SKM-1 treated with dmso at 0.1 percent for 144 hours (cell line): ENCODE measurements at regions not wholly inside any gene's neighbourhood (a gene's known extent, or its start where the extent isn't known, plus 50 kb on each side); places are given as distances from the start of the nearest gene placed in this dataset.
"Not testable (repeated sequence)": the region's sequence is repeated elsewhere in the genome, so short reads cannot be mapped to it uniquely, and the experiment has no call there.

Experiments used
- DNase-seq: peaks from one replicate; lab custom pipeline; 2025; ENCODE audit not compliant: unreplicated experiment; lab: John Stamatoyannopoulos, UW

GRCh38 chr14:45868377-45868776, 615.4 kb upstream of the MIS18BP1 start:
- no peak for DNase-seq

- no peak for DNase-seq
Measured at GRCh38 chr14:45867046-45867894, 614.3 kb upstream of the MIS18BP1 start.

GRCh38 chr14:45838597-45838996, 585.6 kb upstream of the MIS18BP1 start:
- no peak for DNase-seq

- DNase-seq: no peak
Measured at GRCh38 chr14:45819107-45819506, 566.1 kb upstream of the MIS18BP1 start.

- DNase-seq: no peak
Measured at GRCh38 chr14:45811155-45811554, 558.2 kb upstream of the MIS18BP1 start.

GRCh38 chr14:45810152-45810872, 557.3 kb upstream of the MIS18BP1 start:
- DNase-seq: no peak

- no peak for DNase-seq
Measured at GRCh38 chr14:45807178-45807899, 554.3 kb upstream of the MIS18BP1 start.

GRCh38 chr14:45799511-45799910, 546.5 kb upstream of the MIS18BP1 start:
- no peak for DNase-seq

GRCh38 chr14:45798659-45799058, 545.7 kb upstream of the MIS18BP1 start:
- DNase-seq: no peak

GRCh38 chr14:45796006-45796405, 543.0 kb upstream of the MIS18BP1 start:
- DNase-seq: not testable (repeated sequence)

GRCh38 chr14:45793081-45793480, 540.1 kb upstream of the MIS18BP1 start:
- no peak for DNase-seq

- DNase-seq: no peak
Measured at GRCh38 chr14:45790293-45790692, 537.3 kb upstream of the MIS18BP1 start.

- DNase-seq: no peak
Measured at GRCh38 chr14:45787167-45787566, 534.2 kb upstream of the MIS18BP1 start.

GRCh38 chr14:45786266-45786665, 533.3 kb upstream of the MIS18BP1 start:
- no peak for DNase-seq

GRCh38 chr14:45785240-45785639, 532.2 kb upstream of the MIS18BP1 start:
- DNase-seq: no peak

- no peak for DNase-seq
Measured at GRCh38 chr14:45766247-45766646, 513.2 kb upstream of the MIS18BP1 start.

GRCh38 chr14:45757655-45758054, 504.7 kb upstream of the MIS18BP1 start:
- DNase-seq: no peak

GRCh38 chr14:45756412-45756811, 503.4 kb upstream of the MIS18BP1 start:
- not testable (repeated sequence) for DNase-seq

- no peak for DNase-seq
Measured at GRCh38 chr14:45743884-45744283, 490.9 kb upstream of the MIS18BP1 start.

GRCh38 chr14:45742187-45742586, 489.2 kb upstream of the MIS18BP1 start:
- no peak for DNase-seq

GRCh38 chr14:45728434-45729225, 475.6 kb upstream of the MIS18BP1 start:
- no peak for DNase-seq
